ENCODE measurements at regions not wholly inside any gene's neighbourhood (a gene's known extent, or its start where the extent isn't known, plus 50 kb on each side); places are given as distances from the start of the nearest gene placed in this dataset.

DNA sequence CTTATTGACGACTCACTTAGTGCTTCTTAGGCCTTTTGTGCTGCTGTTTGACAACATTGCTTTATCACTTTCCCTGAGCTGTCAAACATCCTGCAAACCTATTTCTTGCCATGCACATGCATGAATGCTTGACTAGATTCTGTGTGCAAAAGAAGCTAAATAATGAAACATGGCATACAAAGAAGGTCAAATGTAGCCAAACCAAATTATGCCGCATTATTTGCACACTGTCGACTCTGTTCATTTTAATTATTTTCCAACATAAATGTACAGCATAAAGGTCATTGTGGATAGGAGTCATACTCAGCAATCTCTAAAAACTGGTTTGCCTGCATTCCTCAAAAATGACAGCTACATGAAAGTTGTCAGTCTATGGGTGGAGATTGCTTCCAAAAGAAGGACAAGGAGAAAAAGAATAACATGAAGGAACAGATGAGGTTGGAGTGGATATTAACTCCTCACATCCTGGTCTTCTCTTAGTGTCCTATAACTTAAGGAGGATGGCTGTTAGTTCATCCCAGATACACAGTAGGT lies 123.1 kb upstream of the STXBP5 start:
- ChIA-PET SMC1A (ENCODE audit: uncharacterized antibody, unreplicated experiment) (interaction anchor here (1.2 kb wide), 1 partner anchor 8 kb away, joined by 3 read pairs; no protein-coding TSS in a partner anchor), RAD21 (ENCODE audit: unreplicated experiment) (no interaction called here), CTCF (no interaction called here), POLR2A (no interaction called here)
- H3K4me2 ChIP-seq (ENCODE audit: control insufficient read depth, insufficient read depth) = no peak overlapping the region
- no peaks in the 10 kb centered on the region for H3K9me3 ChIP-seq (replicated peaks; ENCODE audit: control insufficient read depth, insufficient read depth, low read length)
- no TSS peak for BruUV-seq (replicated peaks)
- no peak for ATAC-seq
- intact Hi-C loops (cut with micrococcal nuclease; ENCODE audit: unreplicated experiment) (no loop called here), in situ Hi-C loops (cut with MboI) (no loop called here)
- H3K4me1 ChIP-seq (ENCODE audit: control insufficient read depth, insufficient read depth, low read length) = no peaks in the 10 kb centered on the region
- no peak for FAIRE-seq
- no peak overlapping the region for H3K4me3 ChIP-seq
- TF ChIP-seq ETV6 (conservative IDR thresholded peaks at IDR 0.05 in 1 of 2, IDR thresholded peaks at IDR 0.05 in 1 of 2; ENCODE audit: borderline replicate concordance in 1 of 2, low read depth in 1 of 2) = no peak
- TF ChIP-seq PAX5 (IDR thresholded peaks at IDR 0.05; ENCODE audit: borderline replicate concordance, low read depth, low read length) = no peak
- no peak for TF ChIP-seq HDAC6 (IDR thresholded peaks at IDR 0.05; ENCODE audit: unreplicated experiment)
- TF ChIP-seq IRF3 (IDR thresholded peaks at IDR 0.05) = no peak
- TF ChIP-seq CBX3 (IDR thresholded peaks at IDR 0.05; ENCODE audit: borderline replicate concordance, low read depth) = no peak
- 43% methylated on average over 3 of the region's 3 CpGs for WGBS (ENCODE audit: insufficient coverage, insufficient replicate concordance, low lambda C conversion rate, missing lambda C conversion rate)
- H3K36me3 ChIP-seq (ENCODE audit: control insufficient read depth in 2 of 2, insufficient read depth in 2 of 2, low read length in 1 of 2) = no peaks in the 10 kb centered on the region
- H4K20me1 ChIP-seq (ENCODE audit: control insufficient read depth, insufficient read depth) = no peaks in the 10 kb centered on the region
- no peak for DNase-seq (ENCODE audit: low read depth, low spot score)
- no peak overlapping the region for H3K27ac ChIP-seq (ENCODE audit: control insufficient read depth, insufficient read depth)
- no peaks in the 10 kb centered on the region for H3K79me2 ChIP-seq (ENCODE audit: control insufficient read depth, insufficient read depth, low read length)
- H2AFZ ChIP-seq (ENCODE audit: control insufficient read depth, low read depth, low read length) = no peak overlapping the region
- H3K27me3 ChIP-seq (replicated peaks in 1 of 2; ENCODE audit: control insufficient read depth in 2 of 2, insufficient read depth in 2 of 2, low read length in 1 of 2) = no peaks in the 10 kb centered on the region
- H3K9ac ChIP-seq (ENCODE audit: control insufficient read depth, insufficient read depth, low read length) = no peak overlapping the region

DNA sequence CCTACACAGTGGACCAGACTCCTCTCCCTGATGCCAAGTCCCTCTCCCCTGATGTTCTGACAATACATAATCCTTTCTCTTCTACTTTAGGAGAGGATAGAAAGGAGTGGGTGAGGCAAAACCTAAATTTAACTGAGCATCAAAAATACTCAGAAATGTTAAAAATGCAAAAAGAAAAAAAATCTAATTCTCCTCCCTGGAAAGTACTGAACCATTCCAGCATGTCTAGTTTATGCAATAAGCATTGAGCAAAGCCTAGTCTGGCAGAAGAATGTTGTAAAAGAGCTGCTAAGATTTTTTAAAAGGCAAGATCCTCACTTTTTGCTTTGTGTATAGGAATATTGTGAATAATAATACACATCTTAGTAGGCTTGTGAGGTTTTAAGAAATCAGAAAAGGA lies 116.6 kb upstream of the STXBP5 start:
- intact Hi-C loops (cut with micrococcal nuclease; ENCODE audit: unreplicated experiment) = no loop called here
- Histone ChIP-seq H3K27ac (ENCODE audit: control insufficient read depth, insufficient read depth) (no peak overlapping the region), H3K27me3 (replicated peaks in 1 of 2; ENCODE audit: control insufficient read depth in 2 of 2, insufficient read depth in 2 of 2, low read length in 1 of 2) (no peaks in the 10 kb centered on the region), H3K4me2 (ENCODE audit: control insufficient read depth, insufficient read depth) (no peak overlapping the region), H3K4me3 (no peak overlapping the region), H2AFZ (ENCODE audit: control insufficient read depth, low read depth, low read length) (no peak overlapping the region), H3K9ac (ENCODE audit: control insufficient read depth, insufficient read depth, low read length) (no peak overlapping the region), H3K79me2 (ENCODE audit: control insufficient read depth, insufficient read depth, low read length) (no peaks in the 10 kb centered on the region), H3K4me1 (ENCODE audit: control insufficient read depth, insufficient read depth, low read length) (no peaks in the 10 kb centered on the region), H3K36me3 (ENCODE audit: control insufficient read depth in 2 of 2, insufficient read depth in 2 of 2, low read length in 1 of 2) (no peaks in the 10 kb centered on the region), H3K9me3 (replicated peaks; ENCODE audit: control insufficient read depth, insufficient read depth, low read length) (no peaks in the 10 kb centered on the region), H4K20me1 (ENCODE audit: control insufficient read depth, insufficient read depth) (no peaks in the 10 kb centered on the region)
- TF ChIP-seq FOS (IDR thresholded peaks at IDR 0.05; ENCODE audit: borderline replicate concordance, extremely low read depth, insufficient read length) (no peak), CTCF (IDR thresholded peaks at IDR 0.05 in 2 of 3, conservative IDR thresholded peaks at IDR 0.05 in 1 of 3; ENCODE audit: control insufficient read depth in 2 of 3, extremely low read depth in 1 of 3, insufficient read depth in 1 of 3, low read depth in 3 of 3, low read length in 3 of 3) (no peak)
- no peak for FAIRE-seq
- no peak for ATAC-seq
- in situ Hi-C loops (cut with MboI) = no loop called here
- DNase-seq (ENCODE audit: low read depth, low spot score) = no peak
- SMC1A ChIA-PET (ENCODE audit: uncharacterized antibody, unreplicated experiment) = no interaction called here
- BruUV-seq (replicated peaks) = no TSS peak
- CTCF ChIA-PET = no interaction called here
- RAD21 ChIA-PET (ENCODE audit: unreplicated experiment) = no interaction called here
- POLR2A ChIA-PET = no interaction called here

Data from GM12878 (cell line).